ENCODE measurements at regions not wholly inside any gene's neighbourhood (a gene's known extent, or its start where the extent isn't known, plus 50 kb on each side); places are given as distances from the start of the nearest gene placed in this dataset.
"Not testable (repeated sequence)": the region's sequence is repeated elsewhere in the genome, so short reads cannot be mapped to it uniquely, and the experiment has no call there.

DNA sequence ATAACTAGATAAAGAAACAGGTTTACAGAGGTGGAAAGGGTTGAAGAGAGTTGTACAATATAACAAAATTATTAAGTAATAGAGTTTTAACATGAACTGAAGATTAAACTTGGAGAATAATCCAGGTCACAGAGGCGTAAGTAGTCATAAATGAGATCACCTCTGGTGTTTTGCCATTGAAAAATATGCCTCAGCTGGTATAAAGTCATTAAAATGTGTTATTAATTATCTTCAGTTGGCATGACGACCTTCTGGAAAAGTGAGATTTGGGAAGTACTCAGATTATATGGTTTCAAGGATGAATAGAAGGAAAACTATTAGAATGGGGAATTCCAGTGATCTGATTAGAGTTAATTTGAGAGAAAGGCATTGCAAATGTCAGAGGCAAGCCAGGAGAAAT, 237.5 kb upstream of the ANXA10 start:
- DNase-seq = no peak

DNA sequence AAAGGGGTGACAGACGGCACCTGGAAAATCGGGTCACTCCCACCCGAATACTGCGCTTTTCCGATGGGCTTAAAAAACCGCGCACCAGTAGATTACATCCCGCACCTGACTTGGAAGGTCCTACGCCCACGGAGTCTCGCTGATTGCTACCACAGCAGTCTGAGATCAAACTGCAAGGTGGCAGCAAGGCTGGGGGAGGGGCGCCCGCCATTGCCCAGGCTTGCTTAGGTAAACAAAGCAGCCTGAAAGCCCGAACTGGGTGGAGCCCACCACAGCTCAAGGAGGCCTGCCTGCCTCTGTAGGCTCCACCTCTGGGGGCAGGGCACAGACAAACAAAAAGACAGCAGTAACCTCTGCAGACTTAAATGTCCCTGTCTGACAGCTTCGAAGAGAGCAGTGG, 234.2 kb upstream of the ANXA10 start:
- DNase-seq = not testable (repeated sequence)

- no peak for DNase-seq
These were observed 225.1 kb upstream of the ANXA10 start for GRCh38 chr4:167867191-167867590.

GRCh38 chr4:167868163-167868562, 224.2 kb upstream of the ANXA10 start:
- no peak for DNase-seq

DNA sequence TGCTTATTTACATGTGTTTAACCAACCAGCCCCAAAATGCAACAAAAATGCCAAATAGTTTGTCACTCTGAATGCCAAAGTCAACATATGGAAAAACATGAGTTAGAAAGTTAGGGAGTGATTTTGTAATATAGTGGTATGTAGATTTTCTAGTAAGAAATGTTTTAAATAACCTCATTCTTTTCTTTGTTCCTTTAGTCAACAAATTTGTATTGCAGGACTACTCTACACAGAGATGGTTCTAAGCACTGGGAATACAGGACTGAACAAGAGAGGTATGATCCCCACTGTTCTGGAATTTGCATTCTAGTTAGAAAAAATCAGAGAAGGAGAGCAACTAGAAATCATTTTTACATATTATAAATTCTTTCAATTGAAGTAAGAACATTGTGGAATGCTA, 218.8 kb upstream of the ANXA10 start:
- DNase-seq = no peak

DNA sequence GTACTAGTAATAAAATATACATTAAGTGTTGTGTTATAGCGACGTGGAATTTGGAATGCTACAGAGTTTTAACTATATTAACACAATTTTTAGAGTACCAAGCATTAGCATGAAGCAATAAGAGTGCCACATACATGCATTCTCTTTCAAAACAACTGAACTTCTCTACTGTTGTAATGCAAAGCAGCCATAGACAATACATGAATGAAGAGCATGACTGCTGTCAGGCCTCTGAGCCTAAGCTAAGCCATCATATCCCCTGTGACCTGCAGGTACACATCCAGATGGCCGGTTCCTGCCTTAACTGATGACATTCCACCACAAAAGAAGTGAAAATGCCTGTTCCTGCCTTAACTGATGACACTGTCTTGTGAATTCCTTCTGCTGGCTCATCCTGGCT, 216.2 kb upstream of the ANXA10 start:
- not testable (repeated sequence) for DNase-seq

GRCh38 chr4:167877826-167878225, 214.5 kb upstream of the ANXA10 start:
- not testable (repeated sequence) for DNase-seq

- no peak for DNase-seq
These were observed 209.1 kb upstream of the ANXA10 start for GRCh38 chr4:167883266-167883665.

DNA sequence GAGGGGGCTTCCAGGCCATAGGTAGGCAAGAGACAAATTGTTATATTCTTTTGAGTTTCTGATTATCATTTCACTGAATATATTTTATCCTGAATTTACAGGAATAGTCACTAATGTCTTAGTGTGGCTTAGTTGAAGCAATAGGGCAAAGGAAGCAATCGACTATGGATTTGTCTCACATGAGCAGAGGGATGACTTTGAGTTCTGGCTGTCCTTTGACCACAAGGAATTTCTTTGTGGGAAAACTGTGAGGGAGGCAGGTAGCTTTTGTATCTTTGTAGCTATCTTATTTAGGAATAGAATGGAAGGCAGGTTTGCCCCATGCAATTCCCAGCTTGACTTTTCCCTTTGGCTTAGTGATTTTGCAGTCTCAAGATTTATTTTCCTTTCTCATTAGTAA, 207.3 kb upstream of the ANXA10 start:
- DNase-seq = no peak

DNA sequence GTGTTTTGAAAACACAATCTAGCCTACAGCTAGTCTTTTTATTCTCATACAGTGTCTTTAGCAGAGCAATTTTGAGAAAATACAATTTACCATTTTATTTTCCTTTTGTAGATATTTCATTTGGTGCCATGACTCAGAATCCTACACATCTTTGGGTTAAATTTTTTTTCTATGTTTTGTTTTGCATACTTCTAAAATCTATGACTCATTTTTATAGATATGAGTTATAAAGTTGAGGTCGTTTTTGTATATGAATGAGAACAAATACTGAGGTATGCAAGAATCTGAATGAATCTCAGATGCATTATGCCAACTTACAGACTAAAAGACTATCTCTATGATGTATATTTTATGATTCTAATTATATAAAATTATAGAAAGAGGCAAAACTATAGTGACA, 206.5 kb upstream of the ANXA10 start:
- DNase-seq = no peak

DNA sequence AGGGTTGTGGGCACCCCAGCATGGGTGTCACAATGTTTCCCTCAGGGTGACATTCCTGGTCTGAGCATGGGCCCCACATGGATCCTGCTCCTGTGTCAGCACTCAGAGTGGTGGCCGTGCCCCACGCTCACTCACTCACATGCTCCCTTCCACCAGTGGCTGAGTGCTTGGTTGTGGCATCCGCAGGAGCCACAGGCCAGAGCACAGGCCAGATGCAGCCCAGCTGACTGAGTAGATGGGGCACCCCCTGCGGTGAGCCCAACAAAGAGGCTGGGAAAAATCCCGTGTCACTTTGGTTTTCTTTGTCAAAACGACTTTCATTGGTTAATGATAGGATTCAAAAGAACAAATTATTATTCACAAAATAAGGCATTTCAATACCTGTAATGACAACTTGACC, 204.6 kb upstream of the ANXA10 start:
- no peak for DNase-seq

- no peak for DNase-seq
These were observed 202.1 kb upstream of the ANXA10 start for GRCh38 chr4:167890226-167890625.

DNA sequence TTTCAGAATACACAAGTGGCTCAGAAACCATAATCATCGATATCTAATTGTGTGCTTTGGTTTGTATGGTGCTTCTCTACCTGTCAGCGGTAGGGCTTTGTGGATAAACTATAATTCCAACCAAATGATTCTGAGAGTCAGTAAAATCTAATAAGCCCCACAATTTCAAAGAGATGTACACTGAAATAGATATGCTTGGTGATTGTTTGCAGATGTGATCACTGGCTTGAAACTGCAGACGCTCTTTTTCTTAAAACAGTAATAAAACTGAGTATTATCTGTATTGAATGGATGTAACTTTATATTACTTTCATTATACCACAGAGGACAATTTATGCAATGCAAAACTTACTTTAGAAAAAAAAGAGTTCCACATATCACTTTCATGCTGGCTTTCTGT, 198.8 kb upstream of the ANXA10 start:
- no peak for DNase-seq

- DNase-seq = not testable (repeated sequence)
These were observed 196.1 kb upstream of the ANXA10 start for GRCh38 chr4:167896260-167896659.

- DNase-seq = no peak
These were observed 195.2 kb upstream of the ANXA10 start for GRCh38 chr4:167897116-167897515.

GRCh38 chr4:167903291-167903721, 189.0 kb upstream of the ANXA10 start:
- no peak for DNase-seq

DNA sequence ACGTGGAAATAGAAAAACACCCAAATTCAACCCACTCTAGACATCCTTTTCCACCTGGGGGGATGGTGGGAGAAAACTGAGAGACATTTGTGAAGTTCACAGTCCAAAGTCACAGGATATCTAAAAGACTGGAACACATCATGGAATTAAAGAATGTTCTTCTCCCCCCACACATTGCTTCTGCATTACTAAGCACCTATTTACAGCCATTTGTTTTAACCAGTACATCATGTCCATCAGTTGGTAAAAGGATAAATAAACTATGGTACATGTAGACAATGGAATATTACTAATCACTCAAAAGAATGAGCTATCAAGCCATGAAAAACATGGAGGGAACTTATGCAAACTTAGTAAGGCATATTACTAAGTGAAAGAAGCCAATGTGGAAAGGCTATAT, 185.5 kb upstream of the ANXA10 start:
- DNase-seq = no peak

DNA sequence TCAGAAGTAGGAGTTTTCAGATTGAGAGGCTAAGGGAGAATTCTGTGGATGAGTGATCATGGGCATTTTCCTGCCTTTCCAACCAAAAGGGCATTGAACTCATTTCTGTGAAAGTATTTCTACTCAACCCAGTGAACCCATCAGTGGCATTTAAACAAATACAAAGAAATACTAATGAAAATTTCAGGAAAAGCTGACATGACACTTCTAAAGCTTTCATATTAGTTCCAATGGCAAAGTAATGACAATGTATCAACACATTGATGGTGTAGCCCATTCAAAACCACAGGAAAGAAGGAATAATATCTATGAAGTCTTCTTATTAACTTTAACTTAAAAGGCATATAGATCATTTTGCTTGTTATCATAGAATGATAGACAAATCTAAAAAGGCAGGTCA, 183.5 kb upstream of the ANXA10 start:
- no peak for DNase-seq

DNA sequence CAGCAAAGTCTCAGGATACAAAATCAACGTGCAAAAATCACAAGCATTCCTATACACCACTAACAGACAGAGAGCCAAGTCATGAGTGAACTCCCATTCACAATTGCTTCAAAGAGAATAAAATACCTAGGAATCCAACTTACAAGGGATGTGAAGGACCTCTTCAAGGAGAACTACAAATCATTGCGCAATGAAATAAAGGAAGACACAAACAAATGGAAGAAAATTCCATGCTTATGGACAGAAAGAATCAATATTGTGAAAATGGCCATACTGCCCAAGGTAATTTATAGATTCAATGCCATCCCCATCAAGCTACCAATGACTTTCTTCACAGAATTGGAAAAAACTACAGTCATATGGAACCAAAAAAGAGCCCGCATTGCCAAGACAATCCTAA, 179.8 kb upstream of the ANXA10 start:
- DNase-seq = not testable (repeated sequence)

GRCh38 chr4:167918077-167918476, 174.3 kb upstream of the ANXA10 start:
- DNase-seq = no peak

GRCh38 chr4:167930166-167930565, 162.2 kb upstream of the ANXA10 start:
- DNase-seq = no peak

DNA sequence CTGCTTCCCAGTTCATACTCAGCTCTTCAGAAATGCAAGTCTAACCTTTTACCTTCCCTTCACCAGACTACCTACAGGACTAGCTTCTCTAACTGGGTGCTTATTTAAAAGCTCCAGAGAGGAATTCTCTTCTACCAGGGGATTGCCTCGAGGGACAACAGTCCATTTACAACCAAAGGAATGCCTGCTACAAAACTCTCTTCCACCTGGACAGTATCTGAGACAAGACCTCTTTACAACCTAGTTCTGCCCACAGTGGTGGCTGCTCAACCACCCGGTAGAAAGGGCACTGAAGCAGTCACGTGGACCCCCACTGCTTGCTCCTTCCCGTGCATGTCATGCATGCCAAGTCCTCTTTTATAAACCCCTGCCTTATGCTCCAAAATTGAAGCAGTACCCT, 158.1 kb upstream of the ANXA10 start:
- DNase-seq = no peak

DNA sequence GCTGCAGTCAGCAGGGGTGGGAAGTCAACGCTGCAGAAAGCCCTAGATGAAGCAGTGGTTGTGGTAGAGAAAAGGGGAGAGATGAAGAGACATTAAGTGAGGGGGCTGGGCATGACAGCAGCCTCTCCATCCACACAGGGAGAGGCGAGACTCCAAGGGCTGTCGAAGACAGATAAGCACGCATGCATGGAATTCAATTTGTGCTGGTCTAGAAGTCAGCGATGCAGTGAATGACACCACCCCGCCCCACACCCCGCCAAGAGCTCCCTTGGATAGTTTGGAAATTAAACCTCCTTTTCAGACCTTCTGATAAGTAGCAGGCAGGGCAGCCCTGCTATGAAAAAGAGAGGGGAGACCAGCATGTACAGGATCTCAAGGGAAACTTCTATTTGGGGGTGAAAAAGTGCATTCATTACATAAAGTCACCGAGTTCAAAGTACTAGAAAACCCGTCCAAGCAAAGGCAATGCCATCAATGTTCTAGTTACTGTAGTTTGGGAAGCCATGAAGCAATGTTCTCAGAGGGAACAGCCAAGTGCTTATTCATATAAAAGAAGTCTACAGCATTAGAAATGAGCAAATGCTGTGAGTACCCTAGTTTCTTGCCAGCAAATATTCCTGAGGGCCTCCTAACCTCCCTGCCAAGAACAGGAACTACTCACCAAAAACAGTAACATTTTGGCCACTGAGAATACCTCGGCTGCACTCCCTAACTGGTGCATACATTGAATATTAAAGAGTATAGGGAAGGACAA, 152.3 kb upstream of the ANXA10 start:
- DNase-seq = no peak

- no peak for DNase-seq
These were observed 148.3 kb upstream of the ANXA10 start for GRCh38 chr4:167943872-167944505.

DNA sequence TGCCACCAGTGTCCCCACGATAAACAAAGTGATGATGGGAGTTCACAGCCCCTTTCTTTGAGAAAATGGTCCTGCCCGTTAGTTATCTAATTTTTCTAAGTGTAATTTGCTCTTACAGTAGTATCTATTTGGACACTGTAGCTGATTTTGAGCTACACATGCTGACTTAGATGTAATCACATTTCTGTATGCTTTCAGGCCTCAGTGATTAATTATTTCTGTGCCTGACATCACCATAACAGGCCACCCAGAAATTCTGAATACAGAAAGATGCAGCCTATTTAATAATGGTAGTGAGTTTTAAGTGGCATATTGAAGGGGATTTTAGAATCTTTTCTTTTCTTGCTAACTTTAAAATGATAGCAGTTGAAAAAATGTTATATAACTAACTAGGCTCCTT, 147.6 kb upstream of the ANXA10 start:
- no peak for DNase-seq
